ENCODE measurements at regions not wholly inside any gene's neighbourhood (a gene's known extent, or its start where the extent isn't known, plus 50 kb on each side); places are given as distances from the start of the nearest gene placed in this dataset.
"Not testable (repeated sequence)": the region's sequence is repeated elsewhere in the genome, so short reads cannot be mapped to it uniquely, and the experiment has no call there.

DNA sequence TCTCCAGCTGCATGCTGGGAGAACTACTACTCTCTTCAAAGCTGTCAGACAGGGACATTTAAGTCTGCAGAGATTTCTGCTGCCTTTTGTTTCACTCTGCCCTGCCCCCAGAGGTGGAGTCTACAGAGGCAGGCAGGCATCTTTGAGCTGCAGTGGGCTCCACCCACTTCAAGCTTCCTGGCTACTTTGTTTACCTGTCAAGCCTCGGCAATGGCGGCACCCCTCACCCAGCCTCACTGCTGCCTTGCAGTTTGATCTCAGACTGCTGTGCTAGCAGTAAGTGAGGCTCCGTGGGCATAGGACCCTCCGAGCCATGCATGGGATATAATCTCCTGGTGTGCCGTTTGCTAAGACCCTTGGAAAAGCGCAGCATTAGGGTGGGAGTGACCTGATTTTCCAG is 61.7 kb downstream of the DMRTA1 start:
- DNase-seq; ATAC-seq (ENCODE audit: poor library complexity); intact Hi-C loops (cut with DNase I): not testable (repeated sequence)

DNA sequence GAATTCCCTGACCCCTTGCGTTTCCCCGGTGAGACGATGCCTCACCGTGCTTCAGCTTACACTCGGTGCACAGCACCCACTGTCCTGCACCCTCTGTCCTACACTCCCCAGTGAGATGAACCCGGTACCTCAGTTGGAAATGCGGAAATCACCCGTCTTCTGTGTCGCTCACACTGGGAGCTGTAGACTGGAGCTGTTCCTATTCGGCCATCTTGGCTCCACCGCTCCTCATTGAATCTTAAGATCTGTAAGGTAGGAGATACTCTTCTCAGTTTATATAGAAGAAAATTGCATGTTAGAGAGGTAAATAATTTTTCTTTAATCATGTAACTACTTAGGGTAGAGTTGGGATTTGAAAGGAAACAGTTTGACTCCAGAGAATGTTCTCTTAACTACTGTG is 62.2 kb downstream of the DMRTA1 start:
- DNase-seq = no peak
- no peak for ATAC-seq (ENCODE audit: poor library complexity)
- intact Hi-C loops (cut with DNase I) = no loop called here

DNA sequence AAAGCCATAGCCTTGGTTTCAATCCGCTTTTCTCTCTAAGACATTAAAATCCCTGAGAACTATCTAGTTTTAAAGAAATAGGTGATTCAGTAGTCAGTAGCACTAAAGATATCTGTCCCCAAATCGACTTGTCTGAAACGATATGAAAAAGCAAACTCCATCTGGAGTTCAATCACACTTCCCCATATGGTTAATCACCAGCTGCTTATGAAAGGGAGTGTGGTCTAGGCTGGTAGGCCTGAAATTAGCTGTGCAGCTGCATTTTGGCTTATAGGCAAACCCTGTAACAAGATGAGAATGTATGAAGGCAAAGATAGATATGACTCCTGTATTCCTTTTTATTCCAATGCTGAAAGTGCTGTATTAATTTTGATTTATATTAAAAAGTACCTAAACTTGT is 65.9 kb downstream of the DMRTA1 start:
- intact Hi-C loops (cut with DNase I) = no loop called here
- no peak for ATAC-seq (ENCODE audit: poor library complexity)

DNA sequence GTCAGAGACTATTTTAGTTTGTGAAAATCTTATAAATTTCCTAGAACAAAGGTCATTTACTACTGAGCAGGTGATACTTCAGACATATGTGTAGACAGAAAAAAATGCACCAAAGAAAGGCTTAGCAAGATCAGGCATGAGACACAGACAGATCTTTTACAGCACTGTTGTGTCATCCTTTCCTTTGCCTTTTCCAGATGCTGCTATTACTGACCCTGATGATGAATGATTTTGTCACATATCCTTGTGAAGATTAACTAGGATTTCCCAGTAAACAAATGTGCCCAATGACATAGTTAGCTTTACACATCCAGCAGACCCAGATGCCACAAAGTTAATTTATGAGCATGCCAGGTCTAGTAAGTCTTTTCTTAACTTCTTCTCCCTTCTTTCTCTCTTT is 68.2 kb downstream of the DMRTA1 start:
- DNase-seq (no peak), ATAC-seq (ENCODE audit: poor library complexity) (no peak)
- intact Hi-C loops (cut with DNase I) = no loop called here

More for the DNA sequence above, 65.9 kb downstream of the DMRTA1 start:
- no peak for DNase-seq

DNA sequence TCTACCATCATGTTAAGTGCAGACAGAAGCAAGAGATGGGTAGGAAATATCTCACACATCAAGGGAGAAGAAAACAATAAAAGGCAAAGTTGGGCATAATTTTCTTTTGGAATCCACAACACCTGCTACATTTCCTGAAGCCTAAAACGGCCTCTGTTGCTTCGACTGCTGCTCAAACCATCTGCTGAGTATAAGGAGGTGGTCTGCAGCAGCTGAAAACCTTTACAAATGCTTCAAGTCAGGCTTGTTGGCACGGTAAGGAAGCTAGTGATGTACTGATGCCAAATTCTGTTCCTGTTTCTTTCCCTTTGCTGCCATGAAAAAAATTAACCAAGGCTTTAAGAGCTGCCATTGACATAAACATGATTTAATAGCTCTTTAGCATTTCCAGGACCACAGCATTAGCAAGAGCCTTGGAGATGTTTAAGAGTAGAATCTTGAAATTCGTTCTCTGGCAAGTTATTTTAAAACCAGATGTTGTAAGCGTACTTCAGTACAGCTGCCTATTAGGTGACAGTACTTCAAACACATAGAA is 75.6 kb downstream of the DMRTA1 start:
- no peak for ATAC-seq (ENCODE audit: poor library complexity)
- no peak for DNase-seq
- intact Hi-C loops (cut with DNase I) = no loop called here

DNA sequence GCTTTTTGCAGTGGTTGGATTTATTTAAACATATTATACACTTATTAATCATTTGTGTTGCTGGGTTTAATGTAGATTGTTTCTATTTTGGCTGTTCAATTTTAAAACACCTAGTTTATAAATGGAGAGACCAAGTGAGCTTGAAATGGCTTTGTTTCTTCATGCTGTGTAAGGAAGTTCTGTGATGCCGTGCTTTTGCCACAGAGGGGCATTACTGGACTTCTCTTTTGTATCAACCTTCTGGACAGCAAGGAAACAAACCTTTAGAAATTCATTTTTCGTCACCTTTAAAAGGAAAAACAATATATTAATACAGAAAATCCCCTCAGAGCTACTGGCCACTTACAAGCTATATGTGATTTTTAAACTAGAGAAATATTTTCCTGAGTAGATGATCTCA is 81.9 kb downstream of the DMRTA1 start:
- intact Hi-C loops (cut with DNase I) = no loop called here
- no peak for DNase-seq
- no peak for ATAC-seq (ENCODE audit: poor library complexity)

DNA sequence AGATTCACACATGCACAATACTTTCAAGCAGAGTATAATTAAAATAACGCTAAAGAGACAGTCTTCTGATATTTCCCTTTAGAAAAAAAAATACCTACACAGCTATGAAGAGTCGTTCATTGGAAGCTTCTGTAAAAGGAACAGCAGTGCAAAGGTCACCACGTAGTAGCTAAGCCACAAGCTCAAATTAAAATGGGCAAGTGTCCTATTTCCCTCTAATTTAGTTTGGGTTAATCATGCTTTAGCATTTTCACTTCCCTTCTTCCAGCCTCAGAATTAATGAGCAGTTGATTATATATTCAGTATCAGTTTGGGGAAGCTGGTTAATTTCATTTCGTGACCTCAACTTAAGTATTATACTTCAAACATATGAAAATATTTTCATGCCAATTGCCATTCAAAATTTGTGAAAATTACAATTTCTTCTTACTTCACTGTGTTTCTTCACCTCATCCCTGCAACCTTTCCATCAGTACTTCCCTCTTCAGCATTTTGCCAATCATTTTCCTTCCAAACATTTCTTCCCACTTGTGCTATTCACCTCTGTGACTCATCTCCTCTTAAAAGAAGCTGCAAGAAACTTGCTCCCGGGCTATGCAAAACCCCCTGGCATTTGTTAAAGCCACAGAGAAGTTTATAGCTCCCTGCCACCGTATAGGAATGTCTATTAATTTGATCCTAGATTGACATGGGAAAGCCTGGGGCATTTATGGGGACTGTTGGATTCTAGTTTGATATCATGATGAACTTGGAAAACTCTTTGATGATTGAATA is 83.0 kb downstream of the DMRTA1 start:
- ATAC-seq (ENCODE audit: poor library complexity) = no peak
- DNase-seq = no peak
- intact Hi-C loops (cut with DNase I) = no loop called here

DNA sequence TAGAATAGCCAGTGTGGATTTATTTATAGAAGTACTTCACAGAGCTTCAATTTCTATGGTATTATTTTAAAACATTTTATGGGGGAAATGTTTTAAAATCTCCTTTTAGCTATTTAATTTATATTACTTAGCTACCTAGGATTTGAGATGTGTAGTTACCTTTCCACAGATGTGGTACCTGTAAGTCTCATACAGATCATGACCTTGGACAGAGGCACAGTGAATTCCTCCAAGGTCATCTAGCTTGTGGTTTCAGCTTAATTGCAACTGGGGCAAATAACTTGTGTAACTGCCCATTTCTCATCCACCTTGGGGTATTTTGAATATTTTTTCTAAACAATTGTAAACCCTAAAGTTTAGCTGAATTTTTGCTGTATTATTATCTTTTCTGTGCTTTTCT is 89.2 kb downstream of the DMRTA1 start:
- ATAC-seq (ENCODE audit: poor library complexity) (no peak), DNase-seq (no peak)
- intact Hi-C loops (cut with DNase I) = no loop called here

DNA sequence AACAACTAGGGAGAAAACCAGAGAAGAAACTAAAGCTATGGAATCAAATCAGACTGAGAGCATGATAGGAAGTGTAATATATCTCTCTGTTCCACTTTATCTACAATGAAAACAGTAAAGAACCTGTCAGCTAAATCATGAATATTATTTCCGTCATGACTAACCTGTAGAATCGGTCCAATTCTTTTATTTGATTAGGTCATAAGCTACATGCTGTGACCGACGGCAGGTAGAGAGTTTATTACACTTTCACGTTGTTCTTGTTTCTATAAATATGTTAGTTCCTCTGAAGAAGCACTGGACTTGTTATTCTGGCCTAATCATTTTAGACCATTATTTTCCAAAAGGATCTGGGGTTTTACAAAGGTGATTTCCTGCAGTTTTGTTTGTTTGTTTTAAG is 91.1 kb downstream of the DMRTA1 start:
- DNase-seq = no peak
- intact Hi-C loops (cut with DNase I) = no loop called here
- no peak for ATAC-seq (ENCODE audit: poor library complexity)

DNA sequence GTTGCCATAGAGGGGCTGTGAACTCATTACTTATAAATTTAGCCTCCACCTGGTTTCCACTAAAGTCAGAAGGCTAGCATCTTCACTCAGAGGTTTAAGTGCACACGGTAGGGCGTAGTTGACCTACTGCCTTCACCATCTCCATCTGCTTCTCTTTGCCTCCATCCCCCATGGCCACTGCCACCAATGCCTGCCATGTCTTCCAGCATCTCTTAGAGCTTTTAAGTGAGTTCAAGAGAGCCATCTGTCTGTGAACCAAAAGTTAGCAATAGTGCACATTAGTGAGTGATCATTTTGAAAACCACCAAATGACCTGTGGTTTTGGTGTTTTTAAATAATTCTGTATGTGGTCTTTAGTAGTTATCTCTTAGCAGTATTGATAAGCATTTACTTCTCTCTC is 102.0 kb downstream of the DMRTA1 start:
- DNase-seq (no peak), ATAC-seq (ENCODE audit: poor library complexity) (no peak)
- intact Hi-C loops (cut with DNase I) = no loop called here

DNA sequence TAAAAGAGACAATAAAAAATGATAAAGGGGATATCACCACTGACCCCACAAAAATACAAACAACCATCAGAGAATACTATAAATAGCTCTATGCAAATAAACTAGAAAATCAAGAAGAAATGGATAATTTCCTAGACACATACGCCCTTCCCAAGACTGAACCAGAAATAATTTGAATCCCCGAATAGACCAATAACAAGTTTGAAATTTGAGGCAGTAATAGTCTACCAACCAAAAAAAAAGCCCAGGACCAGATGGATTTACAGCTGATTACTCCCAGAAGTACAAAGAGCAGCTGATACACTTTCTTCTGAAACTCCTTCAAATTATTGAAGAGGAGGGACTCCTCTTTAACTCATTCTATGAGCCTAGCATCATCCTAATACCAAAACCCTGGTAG is 128.1 kb downstream of the DMRTA1 start:
- intact Hi-C loops (cut with DNase I) = no loop called here
- no peak for ATAC-seq (ENCODE audit: poor library complexity)
- DNase-seq = no peak

DNA sequence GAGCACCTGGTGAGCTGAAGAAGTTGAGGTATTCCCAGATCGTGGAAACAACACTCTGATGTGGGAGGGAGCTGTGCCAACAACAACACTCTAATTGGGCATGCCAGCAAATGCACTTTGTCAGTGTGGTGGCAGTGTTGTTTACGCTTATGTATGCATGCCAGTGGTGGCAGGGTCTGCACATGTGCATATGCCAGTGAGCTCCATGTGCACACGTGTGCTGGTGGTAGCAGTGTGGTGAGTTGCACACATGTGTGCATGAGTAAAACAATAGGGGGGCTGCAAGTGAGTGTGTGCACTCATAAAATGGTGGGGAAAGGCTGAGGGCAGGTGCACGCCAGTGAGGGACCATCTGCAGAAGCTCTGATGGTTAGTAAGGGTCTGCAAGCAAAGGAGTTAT is 134.2 kb downstream of the DMRTA1 start:
- DNase-seq (no peak), ATAC-seq (ENCODE audit: poor library complexity) (no peak)
- intact Hi-C loops (cut with DNase I) = no loop called here

DNA sequence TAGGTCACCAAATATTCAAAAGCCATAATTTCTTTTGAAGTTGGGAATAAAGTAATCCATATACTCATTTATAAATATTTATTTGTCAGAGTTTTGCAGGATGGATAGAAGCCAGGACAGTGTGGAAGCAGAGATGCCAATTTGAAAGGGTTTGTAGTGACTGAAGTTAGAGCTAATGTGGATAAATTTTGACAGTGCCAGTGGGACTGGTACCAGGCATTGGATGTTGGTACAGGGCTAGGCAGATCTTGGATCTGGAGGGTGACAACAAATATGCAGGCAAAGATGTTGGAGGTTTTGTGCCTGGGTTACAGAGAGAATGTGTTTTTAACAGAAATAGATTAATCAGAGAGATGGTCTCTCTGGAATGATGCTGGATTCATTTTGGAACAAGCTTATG is 135.6 kb downstream of the DMRTA1 start:
- intact Hi-C loops (cut with DNase I) = no loop called here
- ATAC-seq (ENCODE audit: poor library complexity) (no peak), DNase-seq (no peak)

DNA sequence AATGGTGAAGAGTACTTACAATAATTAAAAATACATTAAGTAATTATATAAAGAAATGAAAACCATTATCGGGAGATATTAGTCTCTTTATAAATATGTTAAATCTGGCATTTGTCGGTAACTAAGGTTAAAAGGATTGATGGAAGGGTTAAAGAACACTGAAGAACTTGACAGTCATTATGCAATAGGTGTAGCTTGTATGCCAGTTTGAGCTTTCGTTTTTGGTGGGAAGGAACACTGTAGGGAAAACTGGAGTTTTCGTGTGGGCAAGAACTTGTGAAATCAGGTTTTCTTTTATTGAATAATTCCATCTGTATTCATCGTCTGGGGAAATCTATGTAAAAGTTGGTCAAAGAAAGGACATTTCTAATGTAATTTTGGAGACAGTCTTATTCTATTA is 142.3 kb downstream of the DMRTA1 start:
- intact Hi-C loops (cut with DNase I) = no loop called here
- no peak for ATAC-seq (ENCODE audit: poor library complexity)
- no peak for DNase-seq

DNA sequence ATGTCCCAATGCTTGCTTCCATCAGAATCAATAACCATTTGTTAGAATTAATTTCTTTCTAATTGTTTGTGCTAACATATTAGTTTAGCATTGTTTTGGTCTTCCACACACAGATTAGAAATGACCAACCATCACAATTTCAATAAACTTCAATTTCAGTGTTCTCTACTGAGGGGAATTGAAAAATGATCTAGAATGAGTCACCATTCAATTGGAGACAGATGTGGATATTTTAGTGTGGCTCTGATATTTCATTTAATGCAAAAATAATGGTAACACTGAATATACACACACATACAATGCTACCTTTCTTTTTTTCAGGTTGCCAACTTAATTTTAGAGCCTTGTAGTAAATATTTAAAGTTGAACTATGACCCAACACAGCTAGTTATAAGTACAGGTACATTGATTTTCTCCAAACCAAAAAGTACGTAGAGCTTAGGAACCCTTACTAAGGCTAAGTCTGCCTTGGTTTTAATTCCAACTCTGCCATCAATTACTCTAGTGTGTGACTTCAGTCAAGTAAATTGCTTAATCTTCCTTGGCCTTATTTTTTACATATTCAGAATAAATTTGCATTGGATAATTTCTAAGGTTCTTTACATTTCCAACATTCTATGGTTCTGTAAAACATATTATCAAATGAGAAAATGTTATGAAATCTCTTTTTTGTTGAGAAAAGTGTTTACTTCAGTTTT is 143.9 kb downstream of the DMRTA1 start:
- intact Hi-C loops (cut with DNase I) = no loop called here
- DNase-seq (no peak), ATAC-seq (ENCODE audit: poor library complexity) (no peak)

DNA sequence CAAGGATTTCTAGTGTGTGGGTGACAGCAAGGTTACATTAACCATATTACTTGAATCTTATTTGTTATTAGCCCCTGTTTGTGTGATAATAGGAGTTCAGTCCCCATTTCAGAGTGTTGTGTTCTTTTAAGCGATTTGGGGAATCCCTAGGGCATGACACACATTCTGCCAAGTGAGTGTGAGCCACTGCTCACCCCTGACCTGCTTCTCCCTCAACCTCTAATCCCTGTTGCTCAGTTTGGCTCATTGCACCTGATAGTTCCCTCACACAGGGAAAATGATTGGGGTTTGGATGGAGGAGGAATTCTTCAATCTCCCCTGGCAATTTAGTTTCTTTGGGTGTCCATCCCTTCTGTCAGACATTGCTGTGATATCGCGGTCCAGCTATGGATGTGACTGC is 149.2 kb downstream of the DMRTA1 start:
- no peak for DNase-seq
- intact Hi-C loops (cut with DNase I) = no loop called here
- no peak for ATAC-seq (ENCODE audit: poor library complexity)

DNA sequence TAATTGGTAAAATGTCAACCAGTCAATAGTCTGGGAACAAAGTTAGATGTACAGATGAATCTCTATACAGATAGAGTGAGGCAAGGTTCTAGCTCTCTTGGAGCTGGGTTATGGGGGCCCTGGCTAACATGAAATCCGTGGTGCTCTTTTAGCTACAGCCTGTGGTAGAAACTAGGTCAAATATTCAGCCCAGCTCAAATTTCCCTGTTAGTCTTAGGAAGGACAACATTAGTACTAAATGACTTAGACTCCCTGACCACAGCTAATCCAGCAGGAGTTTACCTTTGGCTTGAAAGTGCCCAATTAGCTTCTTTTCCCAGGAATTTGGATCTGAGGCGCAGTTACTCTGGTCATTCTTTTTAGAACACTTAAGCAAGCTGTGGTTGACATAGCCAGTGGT is 170.5 kb downstream of the DMRTA1 start:
- DNase-seq (no peak), ATAC-seq (ENCODE audit: poor library complexity) (no peak)
- intact Hi-C loops (cut with DNase I) = no loop called here

DNA sequence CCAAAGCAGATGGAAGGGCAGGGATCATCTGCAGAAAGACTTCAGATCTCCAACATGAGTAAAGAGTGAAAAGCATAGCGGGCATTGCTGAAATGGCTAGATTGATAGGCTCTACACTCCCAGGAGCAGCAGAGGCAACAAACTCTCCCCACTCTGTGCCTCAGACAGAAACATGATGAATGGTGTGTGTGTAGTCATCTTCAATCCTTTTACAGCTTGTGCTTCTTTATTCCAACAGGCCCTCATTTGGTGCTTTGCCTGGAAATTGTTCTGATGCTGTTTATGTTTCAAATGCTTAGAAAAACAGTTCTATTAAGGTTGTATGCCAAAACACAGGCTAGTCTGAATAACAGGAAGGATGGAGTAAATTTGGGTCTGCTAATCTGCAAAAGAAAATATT is 176.2 kb downstream of the DMRTA1 start:
- DNase-seq (no peak), ATAC-seq (ENCODE audit: poor library complexity) (no peak)
- intact Hi-C loops (cut with DNase I) = no loop called here

DNA sequence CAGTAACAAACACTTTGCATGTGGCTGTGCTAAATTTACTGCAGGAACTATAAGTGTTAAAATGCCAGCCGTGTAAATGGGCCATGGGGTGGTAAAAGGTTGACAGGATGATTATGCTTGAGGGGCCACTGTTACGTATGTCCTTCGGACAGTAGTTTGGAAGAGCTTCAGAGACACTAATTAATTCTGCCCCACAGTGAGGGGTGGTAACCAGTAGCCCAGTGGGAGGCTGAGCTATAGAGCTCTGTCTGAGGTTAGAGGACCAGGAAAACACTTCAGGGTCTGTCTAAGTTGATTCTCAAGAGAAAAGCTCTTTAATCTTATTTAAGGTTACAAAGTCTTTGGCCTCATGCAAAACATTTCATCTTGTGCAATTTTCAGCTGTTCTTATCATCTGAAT is 176.6 kb downstream of the DMRTA1 start:
- ATAC-seq (ENCODE audit: poor library complexity) (no peak), DNase-seq (no peak)
- intact Hi-C loops (cut with DNase I) = no loop called here

DNA sequence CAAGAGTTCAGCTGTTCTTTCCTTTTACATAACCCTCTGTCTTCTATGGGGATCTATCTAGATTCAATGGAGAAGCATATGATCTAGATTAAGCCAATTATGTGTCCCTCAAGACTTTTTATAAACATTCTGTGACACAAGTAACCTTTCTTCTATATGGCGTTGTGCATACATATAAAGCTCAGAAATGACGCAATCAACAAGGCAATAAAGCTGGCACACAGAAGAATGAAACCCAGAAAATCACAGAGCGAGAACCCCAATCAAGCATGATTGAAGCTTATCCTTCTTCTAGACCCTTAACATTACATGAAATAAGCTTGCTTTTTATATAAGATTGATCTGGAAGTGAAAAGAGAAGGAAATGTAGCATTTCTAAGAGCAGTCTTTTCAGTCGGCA is 178.9 kb downstream of the DMRTA1 start:
- intact Hi-C loops (cut with DNase I) = no loop called here
- ATAC-seq (ENCODE audit: poor library complexity) (no peak), DNase-seq (no peak)
